Kidney (tissue), 13 donors: ENCODE measurements at regions not wholly inside any gene's neighbourhood (a gene's known extent, or its start where the extent isn't known, plus 50 kb on each side); places are given as distances from the start of the nearest gene placed in this dataset.

ENCODE experiments used
- DNase-seq, 5 donors: peaks; one replicate each; pipeline ENCODE4 v3.0.0-alpha.2; 2013 to 2020
- FAIRE-seq: peaks from 2 replicates; lab custom pipeline; 2012; peaks lifted over from hg19 to GRCh38; lab: Jason Lieb, UNC
- H3K27ac ChIP-seq, 2 donors: one replicate each; pipeline ENCODE4 v1.7.0; 2013; ENCODE audit warnings: low read depth in 2 of 2, low read length in 2 of 2, inconsistent platforms in 1 of 2
- H3K27me3 ChIP-seq: one replicate; pipeline ENCODE4 v1.7.1; 2013; ENCODE audit warnings: low read length, inconsistent platforms; ENCODE audit not compliant: control insufficient read depth, insufficient read depth
- H3K36me3 ChIP-seq, 3 donors: one replicate each; pipeline versions ENCODE4 v1.7.0 to v1.7.1; 2013; ENCODE audit warnings: low read length in 3 of 3, control low read depth in 1 of 3, inconsistent platforms in 1 of 3; ENCODE audit not compliant: insufficient read depth in 3 of 3, control insufficient read depth in 2 of 3
- H3K4me1 ChIP-seq, 3 donors: one replicate each; pipeline versions ENCODE4 v1.7.0 to v1.7.1; 2013; ENCODE audit warnings: low read length in 3 of 3, inconsistent platforms in 1 of 3, low read depth in 1 of 3; ENCODE audit not compliant: control insufficient read depth in 2 of 3, insufficient read depth in 2 of 3
- H3K4me3 ChIP-seq, 3 donors: one replicate each; pipeline versions ENCODE4 v1.7.0 to v1.8.1; 2013; ENCODE audit warnings: low read length in 3 of 3, control low read depth in 1 of 3, inconsistent platforms in 1 of 3
- H3K9ac ChIP-seq, 3 donors: one replicate each; pipeline versions ENCODE4 v1.7.0 to v1.7.1; 2013; ENCODE audit warnings: low read length in 3 of 3, control low read depth in 1 of 3, inconsistent platforms in 1 of 3
- H3K9me3 ChIP-seq, 3 donors: one replicate each; pipeline versions ENCODE4 v1.7.0 to v1.7.1; 2013; ENCODE audit warnings: low read length in 3 of 3, control low read depth in 1 of 3, inconsistent platforms in 1 of 3; ENCODE audit not compliant: control insufficient read depth in 2 of 3, insufficient read depth in 1 of 3
- intact Hi-C: fragments of 100-400 bp; cut with DNase I; formaldehyde crosslinking; loops from one replicate; pipeline ENCODE4 v1.11.1; 2022
- TF ChIP-seq, protein P1 (sequence below): IDR thresholded peaks from 3 replicates; pipeline ENCODE4 v1.5.1; 2012; ENCODE audit warnings: mild to moderate bottlenecking, moderate library complexity, borderline replicate concordance; ENCODE audit not compliant: insufficient read depth; ENCODE audit errors: extremely low read depth
- donor health status: control.
- donor health status: control.
- donor health status: control.
- donor health status: control.
- donor health status: control.
- donor health status: DM: yes; HTN: yes; CAD: no.
- donor health status: Normal renal cell carcinoma (clear cell type).

DNA sequence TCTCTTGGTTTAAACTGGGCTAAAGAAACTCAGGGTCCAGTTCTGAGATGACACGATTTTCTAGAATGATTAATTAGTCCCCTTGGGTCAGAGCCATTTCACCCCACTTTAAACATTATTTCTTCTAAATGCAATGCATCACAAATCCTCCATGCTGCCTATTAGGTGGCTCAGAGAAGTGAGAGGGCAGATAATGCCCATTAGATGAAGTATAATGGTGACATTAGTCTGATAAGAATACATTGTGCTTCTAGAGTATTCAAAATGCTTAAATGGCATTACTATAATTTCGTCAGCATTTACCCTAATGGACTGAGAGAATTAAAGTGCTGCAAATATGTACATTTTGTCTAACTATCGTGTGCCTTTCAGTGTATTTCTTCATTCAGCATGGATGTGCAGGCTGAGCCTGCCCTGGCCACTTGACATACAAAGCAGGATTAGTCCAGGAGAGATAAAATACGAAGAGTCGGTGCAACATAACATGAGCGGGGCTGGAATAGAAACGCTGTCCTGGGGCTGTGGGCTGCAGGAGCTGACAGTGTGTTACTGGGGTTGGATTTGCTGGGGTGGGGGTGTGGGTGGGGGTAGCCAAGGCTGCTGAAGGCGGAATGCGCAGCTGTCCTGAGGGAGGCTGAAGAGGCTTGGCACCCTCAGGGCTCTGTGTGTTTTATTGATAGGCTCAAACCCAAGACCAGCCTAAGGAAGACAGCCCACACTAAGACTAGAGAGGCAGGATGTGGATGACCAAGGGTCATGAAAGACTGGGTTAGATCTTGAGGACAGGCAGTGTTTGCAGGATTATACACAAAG lies 52.8 kb upstream of the KLF6 start:
- DNase-seq (no peak), FAIRE-seq (no peak)
- intact Hi-C loops = no loop called here
- Histone ChIP-seq H3K4me3 (no peak overlapping the region), H3K27me3 (no peaks in the 10 kb centered on the region), H3K36me3 (no peaks in the 10 kb centered on the region), H3K27ac (no peak overlapping the region), H3K4me1 (no peaks in the 10 kb centered on the region), H3K9me3 (no peaks in the 10 kb centered on the region), H3K9ac (no peak overlapping the region)
- TF ChIP-seq, protein P1, sequence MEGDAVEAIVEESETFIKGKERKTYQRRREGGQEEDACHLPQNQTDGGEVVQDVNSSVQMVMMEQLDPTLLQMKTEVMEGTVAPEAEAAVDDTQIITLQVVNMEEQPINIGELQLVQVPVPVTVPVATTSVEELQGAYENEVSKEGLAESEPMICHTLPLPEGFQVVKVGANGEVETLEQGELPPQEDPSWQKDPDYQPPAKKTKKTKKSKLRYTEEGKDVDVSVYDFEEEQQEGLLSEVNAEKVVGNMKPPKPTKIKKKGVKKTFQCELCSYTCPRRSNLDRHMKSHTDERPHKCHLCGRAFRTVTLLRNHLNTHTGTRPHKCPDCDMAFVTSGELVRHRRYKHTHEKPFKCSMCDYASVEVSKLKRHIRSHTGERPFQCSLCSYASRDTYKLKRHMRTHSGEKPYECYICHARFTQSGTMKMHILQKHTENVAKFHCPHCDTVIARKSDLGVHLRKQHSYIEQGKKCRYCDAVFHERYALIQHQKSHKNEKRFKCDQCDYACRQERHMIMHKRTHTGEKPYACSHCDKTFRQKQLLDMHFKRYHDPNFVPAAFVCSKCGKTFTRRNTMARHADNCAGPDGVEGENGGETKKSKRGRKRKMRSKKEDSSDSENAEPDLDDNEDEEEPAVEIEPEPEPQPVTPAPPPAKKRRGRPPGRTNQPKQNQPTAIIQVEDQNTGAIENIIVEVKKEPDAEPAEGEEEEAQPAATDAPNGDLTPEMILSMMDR = no peak

DNA sequence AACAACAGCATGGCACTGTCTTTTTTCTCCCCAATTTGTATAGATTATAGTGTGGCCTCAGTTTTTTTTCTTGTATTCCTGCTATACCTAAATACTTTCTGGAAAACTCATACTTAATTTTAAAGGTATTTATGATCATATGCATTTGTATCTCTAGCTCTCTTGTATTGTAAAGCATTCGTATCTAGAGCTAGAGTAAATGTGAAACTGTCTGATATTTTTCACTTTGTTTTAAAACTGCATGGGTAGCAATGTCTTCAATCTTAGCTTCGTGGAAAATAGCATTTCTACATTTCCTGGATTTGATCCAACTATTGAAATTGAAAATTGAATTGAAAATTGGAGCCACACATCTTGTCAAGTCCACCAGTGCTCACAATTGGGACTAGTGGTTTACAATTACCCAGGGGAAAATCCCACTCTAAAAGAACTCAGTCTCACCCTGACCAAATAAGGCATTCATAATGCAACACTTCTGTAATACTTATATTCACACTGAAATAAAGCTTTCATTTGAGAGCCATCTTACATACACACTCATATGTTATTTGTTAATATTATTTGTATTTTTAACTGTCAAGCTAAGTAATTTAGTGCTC lies 51.3 kb upstream of the KLF6 start:
- FAIRE-seq (no peak), DNase-seq (no peak)
- TF ChIP-seq, protein P1 = no peak
- Histone ChIP-seq H3K9ac (no peak overlapping the region), H3K4me3 (no peak overlapping the region), H3K36me3 (no peaks in the 10 kb centered on the region), H3K27me3 (no peaks in the 10 kb centered on the region), H3K4me1 (no peaks in the 10 kb centered on the region), H3K27ac (no peak overlapping the region), H3K9me3 (no peaks in the 10 kb centered on the region)
- intact Hi-C loops = no loop called here

DNA sequence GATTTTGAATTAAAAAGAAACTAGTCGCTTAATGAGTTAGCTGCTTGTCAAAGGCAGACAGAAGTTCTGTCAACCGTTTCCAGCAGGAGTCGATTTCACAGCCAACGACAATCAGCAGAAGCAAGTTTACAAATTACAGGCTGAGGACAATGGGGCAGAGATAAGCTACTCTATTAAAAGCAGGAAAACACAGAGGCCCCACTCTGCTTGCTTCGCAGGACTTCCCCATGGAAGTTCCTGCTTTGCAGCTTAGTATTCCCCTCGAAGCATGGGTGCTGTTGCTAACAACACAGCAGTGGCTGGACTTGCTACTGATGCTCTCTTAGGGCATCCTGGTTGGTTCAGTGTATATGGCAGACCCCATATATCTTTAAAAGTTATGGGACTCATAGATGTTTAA lies 50.8 kb upstream of the KLF6 start:
- Histone ChIP-seq H3K4me1 (no peaks in the 10 kb centered on the region), H3K9ac (no peak overlapping the region), H3K36me3 (no peaks in the 10 kb centered on the region), H3K9me3 (no peaks in the 10 kb centered on the region), H3K4me3 (no peak overlapping the region), H3K27ac (no peak overlapping the region), H3K27me3 (no peaks in the 10 kb centered on the region)
- intact Hi-C loops = no loop called here
- TF ChIP-seq, protein P1 = no peak
- FAIRE-seq (no peak), DNase-seq (peak in 1 of 5 donors; percentile 22)
